Left colon (tissue), 2 donors: ENCODE measurements at regions not wholly inside any gene's neighbourhood (a gene's known extent, or its start where the extent isn't known, plus 50 kb on each side); places are given as distances from the start of the nearest gene placed in this dataset.
"Not testable (repeated sequence)": the region's sequence is repeated elsewhere in the genome, so short reads cannot be mapped to it uniquely, and the experiment has no call there.

Experiments used
- ATAC-seq: fragments of 200-7000 bp; cut with Tn5 transposase; one replicate; pipeline ENCODE4 v1.9.1; 2020; ENCODE audit warnings: mild to moderate bottlenecking, moderate library complexity
- DNase-seq, 2 donors: peaks; one replicate each; pipeline ENCODE4 v3.0.0-alpha.2; 2020
- intact Hi-C, 2 donors: fragments of 100-400 bp; cut with DNase I in 1 of 2; cut with micrococcal nuclease in 1 of 2; formaldehyde crosslinking; loops; one replicate each; pipeline versions ENCODE4 v1.11.2 to v1.14.0; 2022; cut with DNase I, micrococcal nuclease
- donor health status: DM: no; HTN: no; CAD: no.
- donor health status: DM: yes; HTN: yes; CAD: no.

GRCh38 chr1:68817505-68818210 lies 320.8 kb upstream of the DEPDC1 start:
- not testable (repeated sequence) for DNase-seq

GRCh38 chr1:68819190-68819829 lies 322.4 kb upstream of the DEPDC1 start:
- no peak for DNase-seq
- ATAC-seq: no peak
- intact Hi-C loops: no loop called here

More at GRCh38 chr1:68817505-68818210, 320.8 kb upstream of the DEPDC1 start:
- ATAC-seq, intact Hi-C loops: not testable (repeated sequence)

GRCh38 chr1:68820151-68820550 lies 323.3 kb upstream of the DEPDC1 start:
- DNase-seq (no peak), ATAC-seq (no peak)
- intact Hi-C loops: no loop called here

GRCh38 chr1:68826836-68827235 lies 330.0 kb upstream of the DEPDC1 start:
- DNase-seq: no peak
- intact Hi-C loops: no loop called here

GRCh38 chr1:68827261-68827660 lies 330.4 kb upstream of the DEPDC1 start:
- intact Hi-C loops: no loop called here
- ATAC-seq: no peak
- DNase-seq: no peak

More at GRCh38 chr1:68826836-68827235, 330.0 kb upstream of the DEPDC1 start:
- no peak for ATAC-seq

GRCh38 chr1:68828013-68828412 lies 331.1 kb upstream of the DEPDC1 start:
- no peak for ATAC-seq
- intact Hi-C loops: no loop called here
- no peak for DNase-seq

GRCh38 chr1:68831281-68831680 lies 334.4 kb upstream of the DEPDC1 start:
- DNase-seq (no peak), ATAC-seq (no peak)
- intact Hi-C loops: no loop called here

GRCh38 chr1:68848017-68848416 lies 351.1 kb upstream of the DEPDC1 start:
- no peak for ATAC-seq

GRCh38 chr1:68868606-68869005 lies 371.7 kb upstream of the DEPDC1 start:
- intact Hi-C loops: no loop called here
- DNase-seq: no peak

More at GRCh38 chr1:68848017-68848416, 351.1 kb upstream of the DEPDC1 start:
- intact Hi-C loops: no loop called here
- DNase-seq: no peak

GRCh38 chr1:68873144-68873543 lies 376.3 kb upstream of the DEPDC1 start:
- no peak for DNase-seq
- intact Hi-C loops: no loop called here
- ATAC-seq: no peak

More at GRCh38 chr1:68868606-68869005, 371.7 kb upstream of the DEPDC1 start:
- no peak for ATAC-seq

- intact Hi-C loops, ATAC-seq, DNase-seq: not testable (repeated sequence)
These were observed 384.7 kb upstream of the DEPDC1 start for GRCh38 chr1:68881330-68882194.

GRCh38 chr1:68889471-68889870 lies 392.6 kb upstream of the DEPDC1 start:
- intact Hi-C loops: no loop called here
- DNase-seq (no peak), ATAC-seq (no peak)

GRCh38 chr1:68890736-68891135 lies 393.9 kb upstream of the DEPDC1 start:
- ATAC-seq (no peak), DNase-seq (no peak)
- intact Hi-C loops: no loop called here

GRCh38 chr1:68904477-68904876 lies 407.6 kb upstream of the DEPDC1 start:
- intact Hi-C loops: no loop called here
- DNase-seq (no peak), ATAC-seq (no peak)

GRCh38 chr1:68906431-68906830 lies 409.5 kb upstream of the DEPDC1 start:
- ATAC-seq (no peak), DNase-seq (no peak)
- intact Hi-C loops: no loop called here

GRCh38 chr1:68907491-68907890 lies 410.6 kb upstream of the DEPDC1 start:
- intact Hi-C loops: no loop called here
- no peak for ATAC-seq
- no peak for DNase-seq

- intact Hi-C loops: no loop called here
- DNase-seq (no peak), ATAC-seq (no peak)
These were observed 411.4 kb upstream of the DEPDC1 start for GRCh38 chr1:68908316-68908715.

GRCh38 chr1:68916221-68916902 lies 419.5 kb upstream of the DEPDC1 start:
- DNase-seq (no peak), ATAC-seq (no peak)
- intact Hi-C loops: no loop called here

GRCh38 chr1:68917456-68917855 lies 420.6 kb upstream of the DEPDC1 start:
- no peak for ATAC-seq
- intact Hi-C loops: no loop called here

More at GRCh38 chr1:68917456-68917855, 420.6 kb upstream of the DEPDC1 start:
- DNase-seq: no peak
